NCI-H748 (cell line): ENCODE measurements at regions not wholly inside any gene's neighbourhood (a gene's known extent, or its start where the extent isn't known, plus 50 kb on each side); places are given as distances from the start of the nearest gene placed in this dataset.

Experiments
- DNase-seq: peaks from one replicate; lab custom pipeline; 2025; ENCODE audit not compliant: unreplicated experiment; lab: John Stamatoyannopoulos, UW

DNA sequence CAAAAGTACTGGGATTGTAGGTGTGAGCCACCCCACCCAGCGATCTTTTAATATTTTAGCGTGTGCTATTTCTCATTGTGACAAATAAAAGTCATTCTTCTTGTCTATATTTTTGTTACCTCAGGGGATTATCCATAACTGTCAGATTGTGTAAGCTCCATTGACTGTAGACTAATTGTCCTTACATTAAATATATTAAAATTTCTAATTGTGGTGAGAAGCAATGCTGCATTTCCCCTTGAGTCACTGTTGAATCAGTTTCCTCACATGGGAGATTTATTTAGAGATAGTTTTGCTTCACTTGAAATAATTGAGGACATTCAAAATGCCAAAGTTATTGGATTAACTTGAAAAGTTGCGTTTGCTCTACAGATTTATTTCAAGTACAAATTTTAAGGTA is 782.4 kb upstream of the WWC1 start:
- no peak for DNase-seq

DNA sequence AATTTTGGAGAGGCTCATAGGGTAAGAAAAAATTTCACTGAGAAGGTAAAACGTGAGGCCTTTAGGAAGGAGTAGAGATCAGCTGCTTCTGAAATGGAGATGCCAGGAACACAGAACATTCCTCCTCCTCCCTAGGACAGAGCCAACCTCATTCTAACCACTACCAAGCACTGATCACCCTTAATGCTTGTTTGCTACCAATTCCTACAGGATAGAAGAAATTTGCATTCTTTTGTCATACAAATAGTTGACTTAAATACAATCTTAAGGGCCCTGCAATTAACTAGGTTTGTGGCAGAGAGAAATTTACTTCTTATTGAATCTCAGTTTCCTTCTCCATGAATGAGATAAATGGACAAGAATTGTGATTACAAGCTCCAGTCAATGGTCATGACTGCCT is 780.2 kb upstream of the WWC1 start:
- no peak for DNase-seq

- DNase-seq: no peak
Observed at GRCh38 chr5:167512111-167512510, 779.3 kb upstream of the WWC1 start.

DNA sequence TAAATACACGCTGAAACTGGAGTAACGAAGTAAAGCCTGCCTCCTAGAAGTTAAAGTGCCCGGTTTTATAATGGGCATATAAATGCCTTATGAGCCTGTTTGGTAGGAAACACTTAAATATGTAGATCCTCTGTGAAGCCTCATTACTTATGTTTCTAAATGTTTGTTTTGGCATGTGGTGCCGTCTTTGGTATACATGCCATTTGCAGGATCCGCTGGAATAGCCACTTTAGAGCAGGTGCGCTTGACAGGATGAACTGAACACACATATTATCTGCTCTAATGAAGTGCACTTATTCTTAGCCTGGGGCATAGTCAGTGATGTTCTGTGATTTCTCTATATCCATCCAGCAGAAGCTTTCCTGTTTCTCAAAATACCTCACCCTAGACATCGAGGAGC is 778.1 kb upstream of the WWC1 start:
- DNase-seq: peak; percentile 68

GRCh38 chr5:167514461-167514860 is 777.0 kb upstream of the WWC1 start:
- no peak for DNase-seq

GRCh38 chr5:167525004-167525403 is 766.4 kb upstream of the WWC1 start:
- peak; percentile 36 for DNase-seq

- DNase-seq: no peak
Observed at GRCh38 chr5:167528651-167529050, 762.8 kb upstream of the WWC1 start.

GRCh38 chr5:167530548-167530947 is 760.9 kb upstream of the WWC1 start:
- no peak for DNase-seq

DNA sequence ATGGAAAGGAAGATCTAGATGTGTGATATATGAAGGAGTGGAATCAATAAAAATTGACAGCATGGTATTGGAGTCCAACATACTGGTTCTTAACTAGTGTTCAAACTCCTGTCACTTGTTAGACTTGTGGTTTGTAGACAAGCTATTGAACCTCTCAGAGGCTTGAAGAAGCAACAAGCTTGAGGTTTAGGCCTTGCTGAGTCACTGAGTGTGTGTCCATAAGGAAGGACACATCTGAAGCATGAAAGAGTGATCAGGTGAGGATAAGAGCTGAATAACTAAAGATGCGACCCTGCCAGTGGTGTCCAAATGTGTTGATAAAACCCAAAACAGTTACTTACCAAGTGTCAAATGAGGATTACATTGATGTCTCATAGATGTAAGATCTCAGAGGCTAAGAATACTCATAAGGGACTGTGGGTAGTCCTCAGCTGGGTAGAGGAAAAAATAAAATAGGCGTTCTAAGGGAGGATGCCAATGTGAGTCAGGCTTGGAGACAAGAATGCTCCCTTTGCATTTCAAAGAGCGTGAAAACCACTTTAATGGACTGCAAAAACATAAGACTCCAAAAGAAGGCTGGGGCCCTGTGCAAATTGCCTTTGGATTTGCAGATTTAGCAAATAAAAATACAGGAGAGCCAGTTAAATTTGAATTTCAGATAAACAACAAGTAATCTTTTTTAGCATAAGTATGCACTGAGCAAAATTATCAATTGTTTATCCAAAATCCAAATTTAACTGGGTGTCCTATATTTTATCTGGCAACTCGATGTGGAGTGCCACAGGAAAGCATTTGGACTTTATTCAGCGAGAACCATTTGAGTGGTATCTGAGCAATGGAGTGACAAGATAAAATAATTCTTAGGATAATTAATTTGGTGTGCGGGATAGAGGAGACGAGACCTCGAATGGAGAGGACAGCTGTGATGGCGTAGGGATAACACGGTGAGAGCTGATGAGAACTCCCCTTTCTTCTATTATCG is 757.3 kb upstream of the WWC1 start:
- DNase-seq: no peak

DNA sequence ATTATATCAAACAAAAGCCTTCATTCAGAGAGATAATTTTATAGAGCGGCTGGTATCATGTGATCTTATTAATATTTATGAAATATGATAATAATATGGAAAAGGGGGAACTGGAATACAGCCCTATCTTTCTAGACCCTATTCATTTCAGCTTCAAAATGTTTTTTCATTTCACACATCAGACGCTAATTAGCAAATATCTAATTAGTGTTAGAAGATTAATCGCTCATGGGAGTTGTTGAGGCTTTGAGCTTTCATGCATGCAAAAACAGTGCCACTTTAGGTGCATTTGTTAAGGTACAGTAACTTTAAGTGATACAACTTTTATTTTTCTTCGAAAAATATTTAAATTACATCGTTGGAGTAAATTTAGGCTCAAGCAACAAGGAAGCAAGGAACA is 751.7 kb upstream of the WWC1 start:
- DNase-seq: no peak

DNA sequence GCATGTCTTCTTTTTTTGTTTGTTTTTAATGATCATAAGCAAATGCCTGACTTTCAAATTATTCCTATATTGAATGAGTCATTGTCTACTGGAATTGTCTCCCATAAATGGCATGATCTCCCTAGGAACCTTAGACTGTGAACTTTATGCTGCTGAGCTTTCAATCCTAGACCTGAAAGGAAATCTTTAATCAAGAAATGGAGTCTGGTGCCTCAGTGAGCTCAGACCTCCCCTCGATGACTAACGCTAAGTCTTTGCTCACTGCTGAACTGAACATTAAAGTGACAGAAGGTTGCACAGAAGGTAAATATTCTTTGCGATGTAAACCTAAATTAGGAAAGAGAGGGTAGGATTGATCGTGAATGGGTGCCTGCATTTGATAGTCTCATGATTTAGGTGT is 745.2 kb upstream of the WWC1 start:
- DNase-seq: no peak

- no peak for DNase-seq
Observed at GRCh38 chr5:167552356-167552755, 739.1 kb upstream of the WWC1 start.

DNA sequence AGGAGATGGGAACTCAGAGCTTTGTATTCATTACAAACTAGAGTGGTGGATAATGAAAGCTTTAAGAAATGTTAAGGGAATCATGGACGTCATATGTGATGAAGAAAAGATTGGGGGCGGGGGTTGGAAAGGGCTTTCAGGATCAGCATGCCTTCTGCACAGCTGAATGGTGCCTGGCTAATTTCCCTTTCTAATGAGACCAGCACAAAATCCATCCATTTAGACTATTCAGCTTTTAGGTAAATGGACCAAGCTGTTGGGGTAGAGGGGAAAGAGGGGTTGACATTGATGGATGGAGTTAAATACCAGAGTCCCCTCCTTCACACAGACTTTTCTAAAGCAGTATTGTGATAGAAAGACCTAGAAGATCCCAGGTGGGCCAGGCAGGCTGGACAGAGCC is 737.9 kb upstream of the WWC1 start:
- DNase-seq: no peak

GRCh38 chr5:167554564-167555290 is 736.7 kb upstream of the WWC1 start:
- DNase-seq: no peak

- no peak for DNase-seq
Observed at GRCh38 chr5:167555565-167556166, 735.8 kb upstream of the WWC1 start.

- DNase-seq: no peak
Observed at GRCh38 chr5:167557359-167557758, 734.1 kb upstream of the WWC1 start.

DNA sequence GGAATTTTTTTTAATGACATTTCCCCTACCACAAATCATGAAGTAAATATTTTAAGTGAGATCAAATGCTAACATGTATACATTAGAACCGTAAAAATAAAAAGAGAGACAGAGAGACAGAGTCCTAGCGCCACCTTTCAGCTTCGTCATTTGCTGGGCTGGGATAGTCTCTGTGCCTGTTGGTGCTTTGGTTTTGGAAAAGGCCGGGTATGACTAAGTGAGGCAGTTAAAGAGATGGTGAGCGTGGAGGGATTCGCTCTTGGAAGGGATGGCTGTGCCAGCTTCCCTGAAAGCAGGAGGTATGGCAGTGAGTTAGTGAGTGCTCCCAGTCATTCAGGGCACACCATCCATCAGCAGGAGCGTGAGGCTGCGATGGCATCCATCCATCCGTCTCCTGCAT is 729.6 kb upstream of the WWC1 start:
- no peak for DNase-seq

GRCh38 chr5:167564275-167564674 is 727.2 kb upstream of the WWC1 start:
- DNase-seq: no peak

GRCh38 chr5:167565189-167565954 is 726.1 kb upstream of the WWC1 start:
- DNase-seq: peak; percentile 3

DNA sequence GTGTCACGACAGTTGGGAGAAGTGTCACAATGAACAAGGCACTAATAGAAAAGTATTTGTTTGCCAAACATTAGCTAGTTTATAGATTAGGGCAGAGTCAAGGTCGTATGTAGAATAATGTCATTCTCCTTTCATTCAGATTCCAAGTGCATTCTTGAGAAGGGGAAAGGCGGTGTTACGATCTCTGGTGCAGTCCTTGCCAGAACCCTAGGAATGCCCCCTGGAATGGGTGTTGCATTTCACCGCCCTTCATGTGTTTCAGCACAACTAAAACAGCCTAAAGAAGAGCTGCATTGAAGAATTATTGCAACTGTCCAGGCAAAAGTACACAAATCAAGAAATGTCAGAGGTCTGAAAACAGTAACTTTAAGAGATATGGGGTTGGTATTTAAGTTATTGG is 721.0 kb upstream of the WWC1 start:
- no peak for DNase-seq

GRCh38 chr5:167571824-167572223 is 719.6 kb upstream of the WWC1 start:
- DNase-seq: no peak
